HG02970 (cell line): ENCODE measurements at regions not wholly inside any gene's neighbourhood (a gene's known extent, or its start where the extent isn't known, plus 50 kb on each side); places are given as distances from the start of the nearest gene placed in this dataset.
A peak's percentile ranks its signal among the peaks of the same experiment; 100 is the strongest.
"Not testable (repeated sequence)": the region's sequence is repeated elsewhere in the genome, so short reads cannot be mapped to it uniquely, and the experiment has no call there.

ENCODE experiments used
- ATAC-seq: cut with Tn5 transposase; IDR thresholded peaks from one replicate; pipeline ENCODE4 v1.9.1; 2021; ENCODE audit warnings: mild to moderate bottlenecking, moderate library complexity, moderate number of reproducible peaks; ENCODE audit not compliant: unreplicated experiment, low FRiP score

GRCh38 chr10:2083591-2083990 lies 346.3 kb upstream of the ADARB2 start:
- no peak for ATAC-seq

DNA sequence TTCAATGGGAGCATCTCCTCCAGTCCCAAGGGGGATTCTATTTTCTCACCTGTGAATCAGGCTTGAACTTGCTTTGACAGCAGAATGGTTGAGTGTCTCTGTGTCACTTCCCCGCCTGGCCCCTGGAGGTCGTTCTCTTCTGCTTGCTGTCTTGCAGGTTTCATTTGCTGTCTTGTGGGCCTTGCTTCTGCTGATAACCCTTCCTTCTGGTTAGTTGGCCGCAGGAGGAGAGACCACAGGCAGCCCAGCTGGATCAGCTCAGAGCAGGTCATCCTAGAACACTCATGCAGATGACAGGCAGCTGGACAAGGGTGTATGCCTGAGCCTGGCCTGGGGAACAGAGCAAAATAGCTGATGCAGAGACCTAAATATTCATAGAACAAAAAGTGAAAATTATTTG lies 344.2 kb upstream of the ADARB2 start:
- ATAC-seq, result no peak

- ATAC-seq, result peak; percentile 75
These were observed 342.3 kb upstream of the ADARB2 start for GRCh38 chr10:2079603-2080078.

- ATAC-seq, result no peak
These were observed 339.9 kb upstream of the ADARB2 start for GRCh38 chr10:2077231-2077630.

DNA sequence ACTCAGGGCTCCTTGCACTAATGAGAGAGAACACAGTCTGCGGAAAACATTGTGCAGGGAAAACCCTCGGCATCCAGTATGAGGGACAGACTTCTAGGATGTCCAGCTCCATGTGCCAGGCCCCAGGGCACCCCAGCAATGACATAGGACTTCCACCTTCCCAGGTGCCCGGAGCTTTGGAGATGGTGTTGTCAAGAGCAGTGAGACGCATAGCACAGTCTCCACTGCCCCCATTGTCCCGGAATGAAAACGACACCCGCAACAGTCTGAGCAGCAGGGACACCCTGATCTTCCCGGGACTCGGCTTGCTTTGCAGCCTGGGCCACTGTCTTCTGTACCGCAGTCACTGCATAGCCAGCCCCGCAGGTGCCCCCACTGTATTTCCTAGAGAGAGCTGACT lies 339.2 kb upstream of the ADARB2 start:
- ATAC-seq, result no peak

- ATAC-seq, result no peak
These were observed 329.7 kb upstream of the ADARB2 start for GRCh38 chr10:2067015-2067414.

DNA sequence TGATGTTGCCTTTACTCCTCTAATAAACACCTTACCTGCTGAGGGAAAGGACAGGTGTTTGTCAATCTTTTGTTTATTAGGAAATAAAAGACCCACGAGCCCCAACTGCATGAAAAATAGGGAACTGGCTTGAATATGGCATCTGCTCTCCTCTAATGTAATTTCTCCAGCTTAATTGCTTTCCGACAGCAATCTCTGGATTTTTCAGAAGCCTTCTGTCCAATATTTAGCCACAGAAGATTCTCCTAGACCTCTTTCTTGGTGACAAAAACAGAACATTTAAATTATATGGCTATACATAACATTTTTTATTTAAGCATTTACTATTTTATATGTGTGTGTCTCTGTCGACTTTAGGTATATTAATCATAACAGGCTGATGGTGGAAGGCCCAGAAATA lies 317.4 kb upstream of the ADARB2 start:
- no peak for ATAC-seq

DNA sequence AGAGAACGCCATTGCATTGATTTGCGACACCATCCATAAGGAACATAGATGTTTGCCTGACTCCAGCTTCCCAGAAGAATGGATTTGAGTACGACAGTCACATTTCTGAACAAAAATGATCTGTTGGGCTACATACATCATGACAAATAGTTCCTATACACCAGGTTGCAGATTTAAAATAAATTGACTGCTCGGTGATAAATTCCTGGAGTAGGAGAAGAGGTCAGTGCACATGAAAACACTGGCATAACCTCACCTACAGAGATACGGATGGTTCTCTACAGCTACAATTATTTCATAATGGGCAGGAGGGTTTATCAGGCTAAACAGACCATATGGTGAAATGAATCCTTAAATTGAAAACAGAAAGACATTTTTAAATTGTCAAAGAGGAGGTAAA lies 316.5 kb upstream of the ADARB2 start:
- ATAC-seq, result no peak

DNA sequence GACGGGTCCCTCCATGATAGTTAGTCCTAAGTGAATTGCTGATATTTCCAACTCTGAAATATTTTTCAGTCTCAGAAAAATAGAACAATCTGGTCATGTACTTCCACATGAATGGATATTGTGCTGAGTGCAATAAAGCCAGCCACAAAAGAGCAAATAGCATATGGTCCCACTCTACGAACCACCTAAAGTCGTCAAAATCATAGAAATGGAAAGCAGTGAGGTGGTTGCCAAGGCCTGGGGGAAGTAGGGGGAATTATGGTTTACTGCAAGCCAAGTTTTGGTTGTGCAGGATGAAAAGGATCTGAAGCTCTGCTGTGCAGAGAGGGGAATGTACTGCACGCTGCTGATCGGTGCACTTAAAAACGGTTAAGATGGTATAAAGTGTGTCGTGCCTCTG lies 313.8 kb upstream of the ADARB2 start:
- ATAC-seq, result no peak

DNA sequence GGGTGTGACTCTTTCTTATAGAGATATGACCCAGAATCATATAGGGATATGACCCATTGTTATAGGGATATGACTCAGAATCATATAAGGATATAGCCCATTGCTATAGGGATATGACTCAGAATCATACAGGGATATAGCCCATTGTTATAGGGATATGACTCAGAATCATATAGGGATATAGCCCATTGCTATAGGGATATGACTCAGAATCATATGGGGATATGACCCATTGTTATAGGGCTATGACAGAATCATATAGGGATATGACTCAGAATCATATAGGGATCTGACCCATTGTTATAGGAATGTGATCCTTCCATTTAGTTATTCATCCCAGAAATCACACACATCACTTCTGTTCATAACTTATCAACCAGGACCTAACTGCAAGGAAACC lies 312.2 kb upstream of the ADARB2 start:
- no peak for ATAC-seq

- ATAC-seq, result no peak
These were observed 311.1 kb upstream of the ADARB2 start for GRCh38 chr10:2048337-2048973.

GRCh38 chr10:2047679-2048078 lies 310.4 kb upstream of the ADARB2 start:
- no peak for ATAC-seq

- no peak for ATAC-seq
These were observed 306.1 kb upstream of the ADARB2 start for GRCh38 chr10:2043379-2043778.

GRCh38 chr10:2038036-2038435 lies 300.7 kb upstream of the ADARB2 start:
- ATAC-seq, result no peak

- no peak for ATAC-seq
These were observed 299.9 kb upstream of the ADARB2 start for GRCh38 chr10:2037246-2037645.

- ATAC-seq, result no peak
These were observed 298.9 kb upstream of the ADARB2 start for GRCh38 chr10:2036209-2036608.

GRCh38 chr10:2030046-2030445 lies 292.7 kb upstream of the ADARB2 start:
- ATAC-seq, result no peak

DNA sequence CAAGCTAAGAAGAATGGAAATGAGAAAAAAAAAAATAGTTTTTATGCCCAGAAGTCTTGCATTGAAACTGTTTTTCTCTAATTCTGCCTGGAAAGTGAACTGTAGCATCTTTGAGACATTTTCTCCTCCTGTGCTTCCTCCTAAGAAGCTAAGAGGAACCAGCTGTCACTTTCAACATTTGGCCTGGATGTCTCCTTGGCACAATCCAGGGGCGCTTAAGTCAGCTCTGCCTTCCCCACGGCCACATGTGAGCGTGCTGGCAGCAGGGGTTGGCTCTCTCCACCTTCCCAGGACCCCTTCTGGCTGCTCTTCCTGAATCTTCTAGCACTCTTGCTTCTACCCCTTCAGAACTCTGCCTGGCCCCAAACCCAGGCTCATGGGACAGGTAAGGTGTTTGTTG lies 289.6 kb upstream of the ADARB2 start:
- ATAC-seq, result no peak

DNA sequence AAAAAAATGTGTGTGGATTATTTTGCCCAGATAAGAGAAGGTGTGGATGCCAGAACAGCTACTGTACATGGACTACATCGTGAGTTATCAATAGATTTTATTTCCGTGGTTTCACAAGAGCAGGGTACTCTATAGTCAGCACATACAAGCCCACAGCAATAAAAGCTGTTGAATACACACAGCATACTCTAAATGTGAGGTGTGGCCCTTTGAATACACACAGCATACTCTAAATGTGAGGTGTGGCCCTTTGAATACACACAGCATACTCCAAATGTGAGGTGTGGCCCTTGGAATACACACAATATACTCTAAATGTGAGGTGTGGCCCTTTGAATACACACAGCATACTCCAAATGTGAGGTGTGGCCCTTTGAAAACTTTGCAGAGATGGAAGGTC lies 287.4 kb upstream of the ADARB2 start:
- not testable (repeated sequence) for ATAC-seq

DNA sequence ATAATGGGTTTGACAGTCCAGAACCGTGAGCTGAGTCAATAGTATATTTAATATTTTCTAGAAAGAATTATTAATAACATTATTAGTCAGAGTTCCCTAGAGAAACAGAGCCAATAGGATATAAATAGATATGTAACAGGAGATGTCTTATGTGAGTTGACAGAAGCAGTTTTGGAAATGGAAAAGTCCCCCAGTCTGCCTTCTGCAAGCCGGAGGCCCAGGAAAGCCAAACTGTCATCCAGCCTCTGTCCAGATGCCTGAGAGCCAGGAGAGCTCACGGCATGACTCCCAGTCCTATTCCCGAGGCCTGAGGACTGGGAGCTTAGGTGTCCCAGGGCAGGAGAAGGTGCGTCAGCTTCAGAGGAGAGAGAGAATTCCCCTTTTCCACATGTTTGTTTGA lies 286.4 kb upstream of the ADARB2 start:
- ATAC-seq, result no peak

DNA sequence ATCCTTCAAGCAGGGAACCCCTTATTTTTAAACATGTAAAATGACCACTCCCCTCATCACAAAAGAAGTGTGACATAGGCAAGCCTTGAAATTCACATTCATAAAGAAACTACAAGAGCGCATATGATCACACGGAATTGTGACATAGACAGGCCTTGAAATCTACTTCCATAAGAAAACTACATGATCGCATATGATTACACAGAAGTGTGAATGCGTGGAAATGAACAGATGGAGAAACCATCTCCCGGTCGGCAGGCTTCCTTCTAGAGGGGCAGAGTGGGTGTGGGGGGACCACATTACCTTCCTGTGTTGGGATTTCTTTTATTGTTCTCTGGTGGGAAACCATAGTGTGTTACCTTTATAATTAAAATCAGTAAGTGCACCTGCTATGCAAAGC lies 285.1 kb upstream of the ADARB2 start:
- ATAC-seq, result no peak

- ATAC-seq, result no peak
These were observed 283.5 kb upstream of the ADARB2 start for GRCh38 chr10:2020836-2021235.

DNA sequence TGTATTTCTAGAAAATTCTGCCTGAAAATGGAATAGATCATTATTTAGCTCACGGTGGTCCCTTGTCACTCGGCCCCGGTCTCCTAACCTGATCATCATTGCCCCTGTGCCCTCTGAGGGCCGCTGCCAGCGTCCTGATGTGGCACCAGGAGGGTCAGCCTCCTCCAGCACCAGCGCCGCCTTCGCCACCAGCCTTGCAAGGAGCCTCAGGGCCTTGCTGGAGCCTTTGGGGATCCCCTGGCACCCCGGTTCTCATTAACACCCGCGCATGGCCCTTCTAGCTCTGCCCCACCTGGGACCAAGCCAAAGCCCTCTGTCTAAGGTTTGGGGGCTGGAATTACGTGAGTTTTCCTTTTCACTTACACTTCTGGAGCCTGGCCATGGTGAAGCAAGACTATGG lies 282.5 kb upstream of the ADARB2 start:
- no peak for ATAC-seq
